Testis (tissue), 2 donors: ENCODE measurements at regions not wholly inside any gene's neighbourhood (a gene's known extent, or its start where the extent isn't known, plus 50 kb on each side); places are given as distances from the start of the nearest gene placed in this dataset.

Experiments
- POLR2A ChIP-seq: fragments of 450-650 bp; IDR thresholded peaks from one replicate; pipeline ENCODE4 v1.6.1; 2017; ENCODE audit warnings: antibody characterized with exemption, mild to moderate bottlenecking, moderate library complexity
- TF ChIP-seq, protein P1 (sequence below), 3 experiments: fragments of 450-650 bp in 2 of 3; fragments of 200-600 bp in 1 of 3; sonication (generic) in 1 of 3; IDR thresholded peaks; one replicate each; pipeline ENCODE4 v1.5.1; 2016 to 2019; ENCODE audit warnings: antibody characterized with exemption in 3 of 3, mild to moderate bottlenecking in 2 of 3, moderate library complexity in 1 of 3

DNA sequence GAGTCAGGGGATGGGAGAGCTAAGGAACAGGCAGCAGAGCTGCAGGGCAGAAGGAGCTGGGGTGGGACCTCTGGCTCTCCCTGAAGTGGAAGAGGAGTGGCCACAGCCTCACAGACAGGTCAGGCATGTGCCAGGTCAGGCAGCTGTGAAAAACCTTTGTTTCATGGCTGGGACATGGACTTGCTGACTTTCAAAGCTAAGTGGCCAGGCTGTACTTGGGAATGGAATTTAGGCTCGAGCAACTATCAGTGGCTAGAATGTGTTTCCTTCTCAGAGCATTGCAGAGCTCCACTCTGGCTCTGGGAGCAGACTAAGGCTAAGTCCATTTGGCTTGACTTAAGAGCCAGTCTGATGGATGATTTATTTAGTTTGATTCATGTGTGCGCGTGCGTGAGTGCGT is 385.1 kb downstream of the LMX1A start:
- TF ChIP-seq, protein P1, sequence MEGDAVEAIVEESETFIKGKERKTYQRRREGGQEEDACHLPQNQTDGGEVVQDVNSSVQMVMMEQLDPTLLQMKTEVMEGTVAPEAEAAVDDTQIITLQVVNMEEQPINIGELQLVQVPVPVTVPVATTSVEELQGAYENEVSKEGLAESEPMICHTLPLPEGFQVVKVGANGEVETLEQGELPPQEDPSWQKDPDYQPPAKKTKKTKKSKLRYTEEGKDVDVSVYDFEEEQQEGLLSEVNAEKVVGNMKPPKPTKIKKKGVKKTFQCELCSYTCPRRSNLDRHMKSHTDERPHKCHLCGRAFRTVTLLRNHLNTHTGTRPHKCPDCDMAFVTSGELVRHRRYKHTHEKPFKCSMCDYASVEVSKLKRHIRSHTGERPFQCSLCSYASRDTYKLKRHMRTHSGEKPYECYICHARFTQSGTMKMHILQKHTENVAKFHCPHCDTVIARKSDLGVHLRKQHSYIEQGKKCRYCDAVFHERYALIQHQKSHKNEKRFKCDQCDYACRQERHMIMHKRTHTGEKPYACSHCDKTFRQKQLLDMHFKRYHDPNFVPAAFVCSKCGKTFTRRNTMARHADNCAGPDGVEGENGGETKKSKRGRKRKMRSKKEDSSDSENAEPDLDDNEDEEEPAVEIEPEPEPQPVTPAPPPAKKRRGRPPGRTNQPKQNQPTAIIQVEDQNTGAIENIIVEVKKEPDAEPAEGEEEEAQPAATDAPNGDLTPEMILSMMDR (IDR thresholded peaks at IDR 0.05) = no peak
- no peak for TF ChIP-seq POLR2A
